Upper lobe of left lung (tissue), 4 donors: ENCODE measurements at regions not wholly inside any gene's neighbourhood (a gene's known extent, or its start where the extent isn't known, plus 50 kb on each side); places are given as distances from the start of the nearest gene placed in this dataset.

Source experiments
- POLR2AphosphoS5 ChIP-seq, 2 donors: sonication (generic); formaldehyde crosslinking; IDR thresholded peaks; one replicate each; pipeline ENCODE4 v1.5.1; 2017; ENCODE audit warnings: antibody characterized with exemption in 2 of 2
- TF ChIP-seq, protein P1 (sequence below), 6 experiments: fragments of 450-650 bp in 4 of 6; fragments of 200-600 bp in 2 of 6; sonication (generic) in 2 of 6; IDR thresholded peaks; one replicate each; pipeline ENCODE4 v1.5.1; 2016 to 2019; ENCODE audit warnings: antibody characterized with exemption in 6 of 6

DNA sequence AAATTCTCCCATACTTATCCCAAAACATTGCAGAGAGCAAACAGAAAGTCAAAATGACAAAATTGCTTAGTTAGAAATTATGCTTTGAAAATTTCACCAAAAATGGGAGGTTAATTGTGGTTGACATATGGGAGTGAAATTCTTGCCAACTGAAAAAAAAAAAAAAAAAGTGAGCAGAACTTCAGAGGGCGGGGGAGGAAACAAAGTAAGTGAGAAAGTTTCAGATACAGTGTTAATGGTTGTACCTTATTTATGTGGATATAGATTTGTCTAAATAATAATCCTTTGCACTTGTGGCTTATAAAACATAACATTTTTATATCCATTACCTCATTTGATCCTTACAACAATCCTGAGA lies 91.5 kb upstream of the RAP2B start:
- TF ChIP-seq, protein P1, sequence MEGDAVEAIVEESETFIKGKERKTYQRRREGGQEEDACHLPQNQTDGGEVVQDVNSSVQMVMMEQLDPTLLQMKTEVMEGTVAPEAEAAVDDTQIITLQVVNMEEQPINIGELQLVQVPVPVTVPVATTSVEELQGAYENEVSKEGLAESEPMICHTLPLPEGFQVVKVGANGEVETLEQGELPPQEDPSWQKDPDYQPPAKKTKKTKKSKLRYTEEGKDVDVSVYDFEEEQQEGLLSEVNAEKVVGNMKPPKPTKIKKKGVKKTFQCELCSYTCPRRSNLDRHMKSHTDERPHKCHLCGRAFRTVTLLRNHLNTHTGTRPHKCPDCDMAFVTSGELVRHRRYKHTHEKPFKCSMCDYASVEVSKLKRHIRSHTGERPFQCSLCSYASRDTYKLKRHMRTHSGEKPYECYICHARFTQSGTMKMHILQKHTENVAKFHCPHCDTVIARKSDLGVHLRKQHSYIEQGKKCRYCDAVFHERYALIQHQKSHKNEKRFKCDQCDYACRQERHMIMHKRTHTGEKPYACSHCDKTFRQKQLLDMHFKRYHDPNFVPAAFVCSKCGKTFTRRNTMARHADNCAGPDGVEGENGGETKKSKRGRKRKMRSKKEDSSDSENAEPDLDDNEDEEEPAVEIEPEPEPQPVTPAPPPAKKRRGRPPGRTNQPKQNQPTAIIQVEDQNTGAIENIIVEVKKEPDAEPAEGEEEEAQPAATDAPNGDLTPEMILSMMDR (IDR thresholded peaks at IDR 0.05), result no peak
- no peak for TF ChIP-seq POLR2AphosphoS5 (IDR thresholded peaks at IDR 0.05)
